IMR-90 (cell line): ENCODE measurements at regions not wholly inside any gene's neighbourhood (a gene's known extent, or its start where the extent isn't known, plus 50 kb on each side); places are given as distances from the start of the nearest gene placed in this dataset.

Experiments
- ATAC-seq: fragments of 200-7000 bp; cut with Tn5 transposase; 2 replicates; pipeline ENCODE4 v1.9.1; 2020; ENCODE audit warnings: low read depth, mild to moderate bottlenecking, moderate library complexity
- BruUV-seq: library from RNA; stranded (reverse); fragments of 400-500 nt; replicated peaks from 2 replicates; lab custom pipeline; 2021; lab: Mats Ljungman, UMichigan
- CTCF ChIA-PET: fragments of 300-600 bp; formaldehyde crosslinking; extraction: SDS; loops from one replicate; lab custom pipeline; 2021; ENCODE audit warnings: antibody characterized with exemption; lab: Yijun Ruan, JAX
- POLR2A ChIA-PET: fragments of 300-600 bp; sonication (Branson Sonifier 250); formaldehyde crosslinking; loops from one replicate; lab custom pipeline; 2022; ENCODE audit warnings: antibody characterized with exemption; ENCODE audit not compliant: unreplicated experiment; lab: Charles Lee
- DNase-seq: peaks from one replicate; pipeline ENCODE4 v3.0.0; 2013
- H2AFZ ChIP-seq: replicated peaks from 2 replicates; pipeline ENCODE3; 2013; ENCODE audit warnings: low read length, mild to moderate bottlenecking; ENCODE audit not compliant: poor library complexity
- H2AK5ac ChIP-seq: 2 replicates; pipeline ENCODE4 v1.6.1; 2013; ENCODE audit warnings: low read depth, low read length, inconsistent platforms
- H2AK9ac ChIP-seq: replicated peaks from 2 replicates; pipeline ENCODE3; 2013; ENCODE audit warnings: mild to moderate bottlenecking, low read depth, low read length, moderate library complexity; ENCODE audit not compliant: poor library complexity
- H2BK120ac ChIP-seq: 2 replicates; pipeline ENCODE4 v1.6.1; 2013; ENCODE audit warnings: low read depth, low read length, inconsistent platforms
- H2BK15ac ChIP-seq: 3 replicates; pipeline ENCODE4 v1.6.1; 2013; ENCODE audit warnings: low read depth, low read length, inconsistent platforms
- H2BK20ac ChIP-seq: 2 replicates; pipeline ENCODE4 v1.6.1; 2013; ENCODE audit warnings: low read depth, mild to moderate bottlenecking, inconsistent platforms, low read length, moderate library complexity
- H2BK5ac ChIP-seq: 2 replicates; pipeline ENCODE4 v1.6.1; 2013; ENCODE audit warnings: mild to moderate bottlenecking, low read depth, low read length, inconsistent platforms; ENCODE audit not compliant: poor library complexity, severe bottlenecking
- H3K14ac ChIP-seq: replicated peaks from 2 replicates; pipeline ENCODE4 v1.6.1; 2013; ENCODE audit warnings: low read depth, low read length, inconsistent platforms
- H3K18ac ChIP-seq: 2 replicates; pipeline ENCODE4 v1.6.1; 2013; ENCODE audit warnings: low read depth, low read length, control low read depth
- H3K23ac ChIP-seq: 2 replicates; pipeline ENCODE4 v1.6.1; 2013; ENCODE audit warnings: low read depth, low read length, inconsistent platforms
- H3K27ac ChIP-seq: 2 replicates; pipeline ENCODE4 v1.5.1; 2013; ENCODE audit warnings: mild to moderate bottlenecking, control low read depth, low read length; ENCODE audit not compliant: insufficient read depth
- H3K27me3 ChIP-seq: 2 replicates; pipeline ENCODE4 v1.6.1; 2013; ENCODE audit warnings: low read length; ENCODE audit not compliant: control insufficient read depth, insufficient read depth
- H3K36me3 ChIP-seq: 2 replicates; pipeline ENCODE4 v1.6.1; 2013; ENCODE audit warnings: low read length, mixed read lengths; ENCODE audit not compliant: control insufficient read depth, insufficient read depth
- H3K4ac ChIP-seq: 2 replicates; pipeline ENCODE4 v1.6.1; 2013; ENCODE audit warnings: low read depth, low read length, inconsistent platforms
- H3K4me1 ChIP-seq: 2 replicates; pipeline ENCODE4 v1.6.1; 2013; ENCODE audit warnings: low read length, mixed read lengths; ENCODE audit not compliant: control insufficient read depth, insufficient read depth
- H3K4me2 ChIP-seq: 2 replicates; pipeline ENCODE4 v1.6.1; 2013; ENCODE audit warnings: low read depth, mild to moderate bottlenecking, control low read depth, low read length, moderate library complexity
- H3K4me3 ChIP-seq: 2 replicates; pipeline ENCODE4 v1.5.1; 2013; ENCODE audit warnings: low read depth, mild to moderate bottlenecking, control low read depth, low read length, moderate library complexity; ENCODE audit not compliant: insufficient read depth
- H3K56ac ChIP-seq: 2 replicates; pipeline ENCODE4 v1.6.1; 2013; ENCODE audit warnings: low read length, inconsistent platforms; ENCODE audit not compliant: insufficient read depth; ENCODE audit errors: extremely low read depth
- H3K79me1 ChIP-seq, 2 experiments: 2 replicates each; pipeline ENCODE4 v1.6.1; 2013; ENCODE audit warnings: low read length in 2 of 2, inconsistent platforms in 1 of 2, low read depth in 1 of 2
- H3K9ac ChIP-seq: 2 replicates; pipeline ENCODE4 v1.6.1; 2013; ENCODE audit warnings: low read depth, low read length, control low read depth
- H3K9me1 ChIP-seq: 2 replicates; pipeline ENCODE4 v1.6.1; 2013; ENCODE audit warnings: low read length, inconsistent platforms; ENCODE audit not compliant: insufficient read depth
- H3K9me3 ChIP-seq: 2 replicates; pipeline ENCODE4 v1.6.1; 2013; ENCODE audit warnings: low read length; ENCODE audit not compliant: control insufficient read depth, insufficient read depth
- H4K20me1 ChIP-seq: 2 replicates; pipeline ENCODE4 v1.6.1; 2013; ENCODE audit warnings: low read length, inconsistent platforms; ENCODE audit not compliant: insufficient read depth
- H4K5ac ChIP-seq: 2 replicates; pipeline ENCODE4 v1.6.1; 2013; ENCODE audit warnings: mild to moderate bottlenecking, low read depth, low read length, control low read depth
- H4K8ac ChIP-seq, 2 experiments: 2 replicates each; pipeline ENCODE4 v1.6.1; 2013; ENCODE audit warnings: low read depth in 2 of 2, low read length in 2 of 2, control low read depth in 1 of 2, inconsistent platforms in 1 of 2
- H4K91ac ChIP-seq: 2 replicates; pipeline ENCODE4 v1.6.1; 2013; ENCODE audit warnings: low read depth, low read length, inconsistent platforms; ENCODE audit not compliant: insufficient read depth
- CTCF ChIP-seq: conservative IDR thresholded peaks from 2 replicates; pipeline ENCODE4 v1.5.1; 2012; ENCODE audit warnings: mild to moderate bottlenecking, low read depth, low read length, improper control_type of control experiment
- FOS ChIP-seq: fragments of 150-350 bp; IDR thresholded peaks from 2 replicates; pipeline ENCODE4 v1.6.1; 2016; ENCODE audit warnings: low read depth, low read length
- MAFK ChIP-seq: IDR thresholded peaks from 2 replicates; pipeline ENCODE4 v1.6.1; 2012; ENCODE audit warnings: low read depth, low read length, improper control_type of control experiment
- POLR2A ChIP-seq: IDR thresholded peaks from 2 replicates; pipeline ENCODE4 v1.6.1; 2012; ENCODE audit warnings: mild to moderate bottlenecking, low read depth, low read length
- RFX5 ChIP-seq: IDR thresholded peaks from 2 replicates; pipeline ENCODE4 v1.8.0; 2012; ENCODE audit warnings: low read depth, mild to moderate bottlenecking, low read length, moderate library complexity
- WGBS, 2 experiments: methylation state at CpG; one replicate each; pipeline versions ENCODE4 v1.1.5 to v1.1.7; 2013; ENCODE audit warnings: missing lambda C conversion rate in 2 of 2; ENCODE audit not compliant: insufficient read length in 1 of 2; ENCODE audit errors: extremely low coverage in 2 of 2; 5-methylcytosine and 5-hydroxymethylcytosine counted together
- dilution Hi-C: fragments of 300-500 bp; cut with HindIII; formaldehyde crosslinking; loops from one replicate; pipeline ENCODE4 v1.14.3; 2018; ENCODE audit warnings: low sequenced_read_pairs; ENCODE audit not compliant: unreplicated experiment
- in situ Hi-C: fragments of 300-500 bp; cut with MboI; formaldehyde crosslinking; loops from 3 replicates; pipeline ENCODE4 v1.14.3; 2019; ENCODE audit warnings: low sequenced_read_pairs, inconsistent platforms, mixed read lengths
- intact Hi-C: fragments of 100-400 bp; cut with micrococcal nuclease; formaldehyde crosslinking; loops from 2 replicates; pipeline ENCODE4 v1.10.0; 2022

DNA sequence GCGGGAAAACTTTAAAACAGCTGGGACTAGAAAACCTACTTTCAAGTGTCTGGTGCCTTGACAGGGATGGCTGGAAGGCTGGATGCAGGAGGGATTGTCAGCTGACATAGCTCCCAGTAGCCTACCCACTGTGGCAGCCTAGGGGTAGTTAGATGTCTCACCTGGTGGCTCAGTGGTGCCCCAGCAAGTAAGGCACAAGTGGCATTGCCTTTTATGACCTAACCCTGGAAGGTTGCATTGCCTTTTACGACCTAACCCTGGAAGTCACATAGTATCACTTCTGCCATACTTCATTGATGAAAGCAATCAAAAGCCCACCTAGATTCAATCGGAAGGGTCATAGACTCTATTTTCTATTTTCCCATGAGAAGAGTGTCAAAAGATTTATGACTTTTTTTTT is 724.7 kb upstream of the TBX3 start:
- Histone ChIP-seq H3K27me3 (no peaks in the 10 kb centered on the region), H2BK120ac (peak overlapping the region; percentile 64), H3K9ac (no peak overlapping the region), H2AFZ (no peak overlapping the region), H3K23ac (no peak overlapping the region), H3K18ac (peak overlapping the region; percentile 16; the same call in 1 of the 2 replicates), H3K36me3 (no peaks in the 10 kb centered on the region), H3K56ac (no peak overlapping the region), H3K4me1 (peaks cover 8% of the 10 kb centered on the region), H2BK5ac (no peak overlapping the region), H4K20me1 (no peaks in the 10 kb centered on the region), H4K91ac (peak overlapping the region; percentile 17; the same call in 1 of the 2 replicates), H3K9me3 (peaks cover 5% of the 10 kb centered on the region), H2AK5ac (peak overlapping the region; percentile 93), H3K27ac (no peak overlapping the region), H2BK15ac (no peak overlapping the region; the same call in 2 of the 3 replicates), H4K8ac (peak overlapping the region in 1 of 2 experiments; percentile 22; a peak in 1 of 4 replicates), H3K4ac (peak overlapping the region; percentile 61), H2AK9ac (no peak overlapping the region), H3K14ac (0 out of 2 replicates have a peak overlapping the region, but pooled peaks have one; percentile 48), H2BK20ac (peak overlapping the region; percentile 84; the same call in 1 of the 2 replicates), H3K9me1 (peaks cover 5% of the 10 kb centered on the region), H3K4me2 (no peak overlapping the region), H3K79me1 (no peaks in the 10 kb centered on the region), H4K5ac (peak overlapping the region; percentile 9; the same call in 1 of the 2 replicates), H3K4me3 (no peak overlapping the region)
- BruUV-seq, result no TSS peak
- ATAC-seq (no peak), DNase-seq (no peak)
- intact Hi-C loops (loop anchor here (5.0 kb wide), 1 partner anchor 726 kb away; the partner anchor contains the start of gene TBX3), dilution Hi-C loops (no loop called here), in situ Hi-C loops (no loop called here)
- TF ChIP-seq POLR2A (no peak), MAFK (no peak), FOS (no peak), RFX5 (no peak), CTCF (no peak)
- CTCF ChIA-PET, result interaction anchor here (0.6 kb wide), 1 partner anchor 478 kb away, joined by 4 read pairs; no protein-coding TSS in a partner anchor
- POLR2A ChIA-PET, result no interaction called here
- WGBS, 2 experiments, result 100% methylated on average over 1 of the region's 3 CpGs; no CpG with 5 or more reads in 1 of the 2 experiments
